K562 (cell line): ENCODE measurements at regions not wholly inside any gene's neighbourhood (a gene's known extent, or its start where the extent isn't known, plus 50 kb on each side); places are given as distances from the start of the nearest gene placed in this dataset.

Experiments
- ATAC-seq: fragments of 200-7000 bp; cut with Tn5 transposase; 3 replicates; pipeline ENCODE4 v1.9.1; 2020; ENCODE audit warnings: moderate library complexity
- BruUV-seq: library from RNA; stranded (reverse); fragments of 400-500 nt; replicated peaks from 2 replicates; lab custom pipeline; 2021; lab: Mats Ljungman, UMichigan
- CTCF ChIA-PET: fragments of 300-600 bp; formaldehyde crosslinking; extraction: SDS; loops from one replicate; lab custom pipeline; 2021; ENCODE audit warnings: low intra/inter-chr PET ratio; lab: Yijun Ruan, JAX
- POLR2A ChIA-PET: fragments of 300-600, 350-650 bp; sonication (Branson Sonifier 250); formaldehyde crosslinking; extraction: SDS; loops from one replicate; lab custom pipeline; 2021; ENCODE audit warnings: antibody characterized with exemption, inconsistent platforms; lab: Yijun Ruan, JAX
- DNase-seq, 4 experiments: peaks; one replicate each; pipeline versions ENCODE4 v3.0.0 to v3.0.0-alpha.2; 2011 to 2018; ENCODE audit warnings: low spot score in 3 of 4, mixed read lengths in 3 of 4; ENCODE audit errors: extremely low read depth in 1 of 4
- FAIRE-seq: peaks from 2 replicates; lab custom pipeline; 2011; peaks lifted over from hg19 to GRCh38; lab: Jason Lieb, UNC
- H2AFZ ChIP-seq: 2 replicates; pipeline ENCODE4 v1.6.0; 2011; ENCODE audit warnings: low read depth, low read length, control low read depth, inconsistent platforms
- H3K27ac ChIP-seq: fragments of 200-600 bp; 3 replicates; pipeline ENCODE4 v1.8.0; 2011; ENCODE audit warnings: low read depth, mild to moderate bottlenecking, control low read depth, inconsistent platforms, low read length, moderate library complexity, mixed read lengths; ENCODE audit errors: extremely low read depth
- H3K27me3 ChIP-seq, 2 experiments: fragments of 300-600 bp in 1 of 2; 2 replicates in 1 of 2; 3 replicates in 1 of 2; pipeline versions ENCODE4 v1.6.0 to v1.8.0; 2011; ENCODE audit warnings: inconsistent platforms in 2 of 2, low read length in 2 of 2, mild to moderate bottlenecking in 1 of 2, mixed read lengths in 1 of 2, moderate library complexity in 1 of 2; ENCODE audit not compliant: control insufficient read depth in 2 of 2, insufficient read depth in 2 of 2
- H3K36me3 ChIP-seq: fragments of 300-600 bp; 3 replicates; pipeline ENCODE4 v1.8.0; 2011; ENCODE audit warnings: mild to moderate bottlenecking, low read length, inconsistent platforms; ENCODE audit not compliant: control insufficient read depth, insufficient read depth
- H3K4me1 ChIP-seq, 2 experiments: fragments of 200-600 bp in 1 of 2; replicated peaks in 1 of 2; 2 replicates in 1 of 2; 3 replicates in 1 of 2; pipeline versions ENCODE4 v1.5.1 to v1.8.0; 2011; ENCODE audit warnings: inconsistent platforms in 2 of 2, low read length in 2 of 2, mild to moderate bottlenecking in 1 of 2, mixed read lengths in 1 of 2, moderate library complexity in 1 of 2; ENCODE audit not compliant: control insufficient read depth in 2 of 2, insufficient read depth in 2 of 2
- H3K4me2 ChIP-seq: 2 replicates; pipeline ENCODE4 v1.6.1; 2011; ENCODE audit warnings: low read length, control low read depth, inconsistent platforms, mixed read lengths; ENCODE audit not compliant: insufficient read depth
- H3K4me3 ChIP-seq: fragments of 200-600 bp; sonication (generic), shearing (Covaris generic); 2 replicates; pipeline ENCODE4 v1.5.1; 2016; ENCODE audit warnings: control low read depth, inconsistent platforms
- H3K79me2 ChIP-seq: fragments of 200-600 bp; 3 replicates; pipeline ENCODE4 v1.8.0; 2011; ENCODE audit warnings: low read length, inconsistent platforms; ENCODE audit not compliant: control insufficient read depth, insufficient read depth
- H3K9ac ChIP-seq, 2 experiments: 2 replicates each; pipeline versions ENCODE4 v1.6.0 to v1.6.1; 2011; ENCODE audit warnings: low read depth in 2 of 2, low read length in 2 of 2, control low read depth in 1 of 2, inconsistent platforms in 1 of 2, mild to moderate bottlenecking in 1 of 2, mixed read lengths in 1 of 2; ENCODE audit not compliant: insufficient read depth in 1 of 2
- H3K9me1 ChIP-seq: one replicate; pipeline ENCODE4 v1.6.0; 2011; ENCODE audit warnings: inconsistent platforms, mild to moderate bottlenecking, low read length, moderate library complexity; ENCODE audit not compliant: control insufficient read depth, insufficient read depth
- H3K9me3 ChIP-seq: replicated peaks from 2 replicates; pipeline ENCODE4 v1.5.1; 2011; ENCODE audit warnings: low read depth, low read length, inconsistent platforms; ENCODE audit not compliant: control insufficient read depth, insufficient read depth
- H4K20me1 ChIP-seq: replicated peaks from 2 replicates; pipeline ENCODE4 v1.6.1; 2011; ENCODE audit warnings: low read length, inconsistent platforms, mixed read lengths; ENCODE audit not compliant: control insufficient read depth, insufficient read depth
- CHD4 ChIP-seq: fragments of 200-600 bp; sonication (generic); IDR thresholded peaks from 3 replicates; pipeline ENCODE4 v1.6.1; 2012; ENCODE audit warnings: low read depth, mild to moderate bottlenecking, mixed read lengths, low read length, inconsistent platforms; ENCODE audit not compliant: insufficient read depth, insufficient replicate concordance, poor library complexity, severe bottlenecking
- GATAD2B ChIP-seq: fragments of 450-650 bp; IDR thresholded peaks from 2 replicates; pipeline ENCODE4 v1.6.1; 2017; ENCODE audit warnings: mild to moderate bottlenecking, borderline replicate concordance
- MCM3 ChIP-seq: fragments of 450-650 bp; IDR thresholded peaks from 2 replicates; pipeline ENCODE4 v1.6.1; 2016
- MED1 ChIP-seq: sonication (generic); formaldehyde crosslinking; IDR thresholded peaks from 2 replicates; pipeline ENCODE4 v1.8.1; 2023; ENCODE audit warnings: missing genetic modification reagents, borderline replicate concordance
- PHF20 ChIP-seq: fragments of 450-650 bp; IDR thresholded peaks from 2 replicates; pipeline ENCODE4 v1.6.1; 2018; ENCODE audit not compliant: partially characterized antibody
- SIN3B ChIP-seq: fragments of 450-650 bp; IDR thresholded peaks from 2 replicates; pipeline ENCODE4 v1.6.1; 2017; ENCODE audit warnings: low read depth, mild to moderate bottlenecking, moderate library complexity
- SIRT6 ChIP-seq: IDR thresholded peaks from one replicate; pipeline ENCODE4 v1.6.1; 2012; ENCODE audit warnings: low read depth, mild to moderate bottlenecking, control low read depth, inconsistent platforms, low read length, moderate library complexity
- TAF1 ChIP-seq: IDR thresholded peaks from 2 replicates; pipeline ENCODE4 v1.6.1; 2011; ENCODE audit warnings: mild to moderate bottlenecking, low read length, moderate library complexity; ENCODE audit not compliant: insufficient read depth, control insufficient read depth, severe bottlenecking; ENCODE audit errors: extremely low read depth
- ZNF232 ChIP-seq: sonication (generic); formaldehyde crosslinking; IDR thresholded peaks from 2 replicates; pipeline ENCODE4 v1.8.0; 2022; ENCODE audit warnings: mild to moderate bottlenecking, missing genetic modification reagents
- ZNF830 ChIP-seq: fragments of 250-450 bp; sonication (Bioruptor Pico); IDR thresholded peaks from 2 replicates; pipeline ENCODE4 v1.5.0; 2021; ENCODE audit warnings: mild to moderate bottlenecking
- WGBS: fragments of 100-300 bp; shearing (Covaris generic); methylation state at CpG from one replicate; pipeline ENCODE4 v1.1.6; 2016; ENCODE audit warnings: low coverage, mixed read lengths; ENCODE audit not compliant: insufficient coverage; ENCODE audit errors: missing lambda C conversion rate; 5-methylcytosine and 5-hydroxymethylcytosine counted together
- in situ Hi-C: fragments of 300-500 bp; cut with MboI; formaldehyde crosslinking; loops from 4 replicates; pipeline ENCODE4 v1.15.0; 2018; ENCODE audit warnings: inconsistent platforms, mixed read lengths
- intact Hi-C: fragments of 100-400 bp; cut with micrococcal nuclease; formaldehyde crosslinking; loops from 2 replicates; pipeline ENCODE4 v1.14.2; 2022
- TF ChIP-seq, protein P1 (sequence below): fragments of 250-450 bp; sonication (Bioruptor Pico); IDR thresholded peaks from 2 replicates; pipeline ENCODE4 v1.4.0; 2020; ENCODE audit warnings: borderline replicate concordance
- TF ChIP-seq, protein P2 (sequence below): sonication (generic); formaldehyde crosslinking; IDR thresholded peaks from 2 replicates; pipeline ENCODE4 v1.8.1; 2023; ENCODE audit warnings: mild to moderate bottlenecking, missing genetic modification reagents

DNA sequence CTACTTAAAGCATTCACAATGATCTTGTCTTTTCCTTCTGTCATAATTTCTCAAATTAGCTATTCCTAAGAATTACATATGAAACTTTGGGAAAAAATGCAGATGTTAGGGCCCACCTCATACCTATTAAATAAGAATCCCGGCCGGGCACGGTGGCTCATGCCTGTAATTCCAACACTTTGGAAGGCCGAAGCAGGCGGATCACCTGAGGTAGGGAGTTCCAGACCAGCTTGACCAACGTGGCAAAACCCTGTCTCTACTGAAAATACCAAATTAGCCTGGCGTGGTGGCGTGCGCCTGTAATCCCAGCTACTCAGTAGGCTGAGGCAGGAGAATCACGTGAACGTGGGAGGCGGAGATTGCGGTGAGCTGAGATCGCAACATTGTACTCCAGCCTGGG is 158.4 kb upstream of the TLL1 start (continued):
- TF ChIP-seq, protein P1, sequence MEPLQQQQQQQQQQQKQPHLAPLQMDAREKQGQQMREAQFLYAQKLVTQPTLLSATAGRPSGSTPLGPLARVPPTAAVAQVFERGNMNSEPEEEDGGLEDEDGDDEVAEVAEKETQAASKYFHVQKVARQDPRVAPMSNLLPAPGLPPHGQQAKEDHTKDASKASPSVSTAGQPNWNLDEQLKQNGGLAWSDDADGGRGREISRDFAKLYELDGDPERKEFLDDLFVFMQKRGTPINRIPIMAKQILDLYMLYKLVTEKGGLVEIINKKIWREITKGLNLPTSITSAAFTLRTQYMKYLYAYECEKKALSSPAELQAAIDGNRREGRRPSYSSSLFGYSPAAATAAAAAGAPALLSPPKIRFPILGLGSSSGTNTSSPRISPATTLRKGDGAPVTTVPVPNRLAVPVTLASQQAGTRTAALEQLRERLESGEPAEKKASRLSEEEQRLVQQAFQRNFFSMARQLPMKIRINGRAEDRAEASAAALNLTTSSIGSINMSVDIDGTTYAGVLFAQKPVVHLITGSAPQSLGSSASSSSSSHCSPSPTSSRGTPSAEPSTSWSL (CRISPR knock-in tag): no peak
- no peak for TF ChIP-seq MCM3
- TF ChIP-seq PHF20: no peak
- TF ChIP-seq SIRT6: no peak

DNA sequence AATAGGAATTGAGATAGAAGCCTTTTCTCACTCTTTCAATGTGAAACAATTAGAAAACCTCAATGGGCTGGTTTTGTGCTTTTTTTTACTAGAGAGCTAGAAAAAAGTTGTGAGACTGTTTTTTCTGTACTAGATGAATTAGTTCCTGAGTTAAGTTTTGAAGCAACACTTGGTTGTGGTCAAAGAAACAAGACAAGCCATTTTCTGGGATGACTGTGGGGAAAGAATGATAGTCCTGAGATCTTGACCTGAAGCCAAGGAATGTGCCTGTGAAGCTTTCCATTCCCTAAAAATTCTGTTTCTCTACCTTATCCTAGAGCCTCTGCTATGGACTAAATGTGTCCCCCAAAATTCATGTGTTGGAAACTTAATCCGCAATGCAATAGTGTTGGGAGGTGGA is 157.8 kb upstream of the TLL1 start:
- no peak for DNase-seq
- Histone ChIP-seq H3K9ac (no peak overlapping the region), H3K4me3 (no peak overlapping the region), H3K36me3 (no peaks in the 10 kb centered on the region), H3K27me3 (no peaks in the 10 kb centered on the region), H3K4me1 (no peaks in the 10 kb centered on the region), H2AFZ (no peak overlapping the region), H3K79me2 (no peaks in the 10 kb centered on the region), H4K20me1 (no peaks in the 10 kb centered on the region), H3K27ac (no peak overlapping the region), H3K9me1 (no peaks in the 10 kb centered on the region), H3K9me3 (no peaks in the 10 kb centered on the region), H3K4me2 (no peak overlapping the region)
- in situ Hi-C loops: no loop called here
- FAIRE-seq: no peak
- BruUV-seq: no TSS peak
- WGBS: 8% methylated on average over 1 of the region's 1 CpG
- ATAC-seq: no peak
- CTCF ChIA-PET: no interaction called here
- intact Hi-C loops: no loop called here
- POLR2A ChIA-PET: no interaction called here
- TF ChIP-seq MED1 (CRISPR knock-in tag) (no peak), ZNF232 (CRISPR knock-in tag) (no peak), SIN3B (no peak), GATAD2B (no peak), TAF1 (no peak), ZNF830 (CRISPR knock-in tag) (no peak), CHD4 (no peak)
- TF ChIP-seq, protein P2, sequence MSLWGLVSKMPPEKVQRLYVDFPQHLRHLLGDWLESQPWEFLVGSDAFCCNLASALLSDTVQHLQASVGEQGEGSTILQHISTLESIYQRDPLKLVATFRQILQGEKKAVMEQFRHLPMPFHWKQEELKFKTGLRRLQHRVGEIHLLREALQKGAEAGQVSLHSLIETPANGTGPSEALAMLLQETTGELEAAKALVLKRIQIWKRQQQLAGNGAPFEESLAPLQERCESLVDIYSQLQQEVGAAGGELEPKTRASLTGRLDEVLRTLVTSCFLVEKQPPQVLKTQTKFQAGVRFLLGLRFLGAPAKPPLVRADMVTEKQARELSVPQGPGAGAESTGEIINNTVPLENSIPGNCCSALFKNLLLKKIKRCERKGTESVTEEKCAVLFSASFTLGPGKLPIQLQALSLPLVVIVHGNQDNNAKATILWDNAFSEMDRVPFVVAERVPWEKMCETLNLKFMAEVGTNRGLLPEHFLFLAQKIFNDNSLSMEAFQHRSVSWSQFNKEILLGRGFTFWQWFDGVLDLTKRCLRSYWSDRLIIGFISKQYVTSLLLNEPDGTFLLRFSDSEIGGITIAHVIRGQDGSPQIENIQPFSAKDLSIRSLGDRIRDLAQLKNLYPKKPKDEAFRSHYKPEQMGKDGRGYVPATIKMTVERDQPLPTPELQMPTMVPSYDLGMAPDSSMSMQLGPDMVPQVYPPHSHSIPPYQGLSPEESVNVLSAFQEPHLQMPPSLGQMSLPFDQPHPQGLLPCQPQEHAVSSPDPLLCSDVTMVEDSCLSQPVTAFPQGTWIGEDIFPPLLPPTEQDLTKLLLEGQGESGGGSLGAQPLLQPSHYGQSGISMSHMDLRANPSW (CRISPR knock-in tag): no peak
